ENCODE measurements at regions not wholly inside any gene's neighbourhood (a gene's known extent, or its start where the extent isn't known, plus 50 kb on each side); places are given as distances from the start of the nearest gene placed in this dataset.

GRCh38 chr11:41868606-41869005, 409.2 kb upstream of the LRRC4C start:
- Histone ChIP-seq H3K9me3 (no peaks in the 10 kb centered on the region), H3K27me3 (no peaks in the 10 kb centered on the region), H3K4me1 (no peaks in the 10 kb centered on the region), H3K4me3 (no peak overlapping the region), H3K36me3 (no peaks in the 10 kb centered on the region), H3K27ac (no peak overlapping the region)
- WGBS, 2 donors (ENCODE audit: low coverage in 1 of 2), result 74 to 83% methylated on average over 4 of the region's 4 CpGs
- TF ChIP-seq POLR2AphosphoS5 (IDR thresholded peaks at IDR 0.05), result no peak
- TF ChIP-seq CTCF (IDR thresholded peaks at IDR 0.05), result no peak
- no peak for ATAC-seq

GRCh38 chr11:41872426-41872825, 413.0 kb upstream of the LRRC4C start:
- H3K4me3 ChIP-seq, result no peak overlapping the region
- no peaks in the 10 kb centered on the region for H3K4me1 ChIP-seq
- H3K9me3 ChIP-seq, result no peaks in the 10 kb centered on the region
- WGBS, 2 donors (ENCODE audit: low coverage in 1 of 2), result 52 to 79% methylated on average over 2 to 3 of the region's 3 CpGs
- no peak overlapping the region for H3K27ac ChIP-seq
- no peaks in the 10 kb centered on the region for H3K27me3 ChIP-seq
- no peaks in the 10 kb centered on the region for H3K36me3 ChIP-seq
- ATAC-seq, result no peak
- TF ChIP-seq EP300 (IDR thresholded peaks at IDR 0.05), result no peak
- no peak for TF ChIP-seq POLR2A (IDR thresholded peaks at IDR 0.05)
- no peak for TF ChIP-seq CTCF (IDR thresholded peaks at IDR 0.05)
- TF ChIP-seq POLR2AphosphoS5 (IDR thresholded peaks at IDR 0.05), result no peak

- ATAC-seq, result no peak
- no peak overlapping the region for H3K4me3 ChIP-seq
Observed at GRCh38 chr11:41872870-41873269, 413.4 kb upstream of the LRRC4C start.

GRCh38 chr11:41878095-41878494, 418.6 kb upstream of the LRRC4C start:
- no peaks in the 10 kb centered on the region for H3K36me3 ChIP-seq
- ATAC-seq, result no peak
- H3K4me1 ChIP-seq, result no peaks in the 10 kb centered on the region
- no peak for TF ChIP-seq CTCF (IDR thresholded peaks at IDR 0.05)
- no peak for TF ChIP-seq EP300 (IDR thresholded peaks at IDR 0.05)
- no peak for TF ChIP-seq POLR2A (IDR thresholded peaks at IDR 0.05)
- TF ChIP-seq POLR2AphosphoS5 (IDR thresholded peaks at IDR 0.05), result no peak
- no peaks in the 10 kb centered on the region for H3K9me3 ChIP-seq
- H3K27ac ChIP-seq, result no peak overlapping the region
- WGBS, 2 donors (ENCODE audit: low coverage in 1 of 2), result 78 to 98% methylated on average over 2 of the region's 2 CpGs
- no peak overlapping the region for H3K4me3 ChIP-seq
- no peaks in the 10 kb centered on the region for H3K27me3 ChIP-seq

More at GRCh38 chr11:41872870-41873269, 413.4 kb upstream of the LRRC4C start:
- H3K27ac ChIP-seq, result no peak overlapping the region
- H3K9me3 ChIP-seq, result no peaks in the 10 kb centered on the region
- H3K27me3 ChIP-seq, result no peaks in the 10 kb centered on the region
- H3K36me3 ChIP-seq, result no peaks in the 10 kb centered on the region
- 74% methylated on average over 4 of the region's 4 CpGs for WGBS, 2 donors (ENCODE audit: low coverage in 1 of 2)
- no peaks in the 10 kb centered on the region for H3K4me1 ChIP-seq
- TF ChIP-seq CTCF (IDR thresholded peaks at IDR 0.05), result no peak
- TF ChIP-seq POLR2A (IDR thresholded peaks at IDR 0.05), result no peak
- TF ChIP-seq POLR2AphosphoS5 (IDR thresholded peaks at IDR 0.05), result no peak
- TF ChIP-seq EP300 (IDR thresholded peaks at IDR 0.05), result no peak

GRCh38 chr11:41879214-41879613, 419.8 kb upstream of the LRRC4C start:
- no peaks in the 10 kb centered on the region for H3K36me3 ChIP-seq
- no peak overlapping the region for H3K4me3 ChIP-seq
- H3K27me3 ChIP-seq, result no peaks in the 10 kb centered on the region
- H3K27ac ChIP-seq, result no peak overlapping the region
- H3K4me1 ChIP-seq, result no peaks in the 10 kb centered on the region
- TF ChIP-seq POLR2A (IDR thresholded peaks at IDR 0.05) (no peak), EP300 (IDR thresholded peaks at IDR 0.05) (no peak), CTCF (IDR thresholded peaks at IDR 0.05) (no peak), POLR2AphosphoS5 (IDR thresholded peaks at IDR 0.05) (no peak)
- ATAC-seq, result no peak
- H3K9me3 ChIP-seq, result no peaks in the 10 kb centered on the region

Measured in gastroesophageal sphincter (tissue), 4 donors.